Mesendoderm (in vitro differentiated cells): ENCODE measurements at regions not wholly inside any gene's neighbourhood (a gene's known extent, or its start where the extent isn't known, plus 50 kb on each side); places are given as distances from the start of the nearest gene placed in this dataset.

Source experiments
- DNase-seq: peaks from one replicate; pipeline ENCODE4 v3.0.0; 2013
- H2AK5ac ChIP-seq: 2 replicates; pipeline ENCODE4 v1.6.1; 2013; ENCODE audit warnings: low read length, inconsistent platforms
- H2BK120ac ChIP-seq: 2 replicates; pipeline ENCODE4 v1.6.1; 2013; ENCODE audit warnings: low read depth, mild to moderate bottlenecking, low read length, moderate library complexity, mixed read lengths
- H2BK15ac ChIP-seq: replicated peaks from 2 replicates; pipeline ENCODE4 v1.6.1; 2013; ENCODE audit warnings: low read depth, mild to moderate bottlenecking, moderate library complexity
- H2BK5ac ChIP-seq: 2 replicates; pipeline ENCODE4 v1.6.1; 2013; ENCODE audit warnings: low read length, inconsistent platforms
- H3K18ac ChIP-seq: 2 replicates; pipeline ENCODE4 v1.6.1; 2013; ENCODE audit warnings: mild to moderate bottlenecking, low read length, mixed read lengths
- H3K23ac ChIP-seq: one replicate; pipeline ENCODE4 v1.6.1; 2013; ENCODE audit warnings: low read length
- H3K27ac ChIP-seq: 2 replicates; pipeline ENCODE4 v1.5.1; 2013; ENCODE audit warnings: low read depth, mild to moderate bottlenecking, inconsistent platforms, low read length, moderate library complexity
- H3K27me3 ChIP-seq: 2 replicates; pipeline ENCODE4 v1.6.1; 2013; ENCODE audit warnings: low read length, control low read depth, mild to moderate bottlenecking, inconsistent platforms; ENCODE audit not compliant: insufficient read depth, poor library complexity
- H3K36me3 ChIP-seq: 2 replicates; pipeline ENCODE4 v1.6.1; 2013; ENCODE audit warnings: low read length, inconsistent platforms; ENCODE audit not compliant: control insufficient read depth, insufficient read depth
- H3K4ac ChIP-seq: one replicate; pipeline ENCODE4 v1.6.1; 2013; ENCODE audit warnings: low read depth, mild to moderate bottlenecking, low read length, moderate library complexity
- H3K4me1 ChIP-seq: 2 replicates; pipeline ENCODE4 v1.6.1; 2013; ENCODE audit warnings: low read depth, low read length, inconsistent platforms; ENCODE audit not compliant: control insufficient read depth
- H3K4me2 ChIP-seq: 2 replicates; pipeline ENCODE4 v1.6.1; 2013; ENCODE audit warnings: low read length
- H3K4me3 ChIP-seq: 2 replicates; pipeline ENCODE4 v1.5.1; 2013; ENCODE audit warnings: mild to moderate bottlenecking, low read length
- H3K56ac ChIP-seq: one replicate; pipeline ENCODE4 v1.6.1; 2013; ENCODE audit warnings: low read length
- H3K79me1 ChIP-seq: 2 replicates; pipeline ENCODE4 v1.6.1; 2013; ENCODE audit warnings: low read length, inconsistent platforms
- H3K79me2 ChIP-seq: 2 replicates; pipeline ENCODE4 v1.6.1; 2013; ENCODE audit warnings: mild to moderate bottlenecking, low read length; ENCODE audit not compliant: control insufficient read depth, insufficient read depth
- H3K9ac ChIP-seq: 2 replicates; pipeline ENCODE4 v1.6.1; 2013; ENCODE audit warnings: low read length, inconsistent platforms
- H4K5ac ChIP-seq: one replicate; pipeline ENCODE4 v1.6.1; 2013; ENCODE audit warnings: low read length
- H4K8ac ChIP-seq: one replicate; pipeline ENCODE4 v1.6.1; 2013; ENCODE audit warnings: low read depth, mild to moderate bottlenecking, control low read depth, low read length, moderate library complexity
- WGBS: extraction: QIAGEN DNeasy Blood & Tissue Kit; methylation state at CpG from one replicate; pipeline ENCODE4 v1.1.7; 2013; ENCODE audit warnings: low lambda C conversion rate, missing lambda C conversion rate; ENCODE audit not compliant: insufficient coverage; ENCODE audit errors: extremely low coverage; 5-methylcytosine and 5-hydroxymethylcytosine counted together

DNA sequence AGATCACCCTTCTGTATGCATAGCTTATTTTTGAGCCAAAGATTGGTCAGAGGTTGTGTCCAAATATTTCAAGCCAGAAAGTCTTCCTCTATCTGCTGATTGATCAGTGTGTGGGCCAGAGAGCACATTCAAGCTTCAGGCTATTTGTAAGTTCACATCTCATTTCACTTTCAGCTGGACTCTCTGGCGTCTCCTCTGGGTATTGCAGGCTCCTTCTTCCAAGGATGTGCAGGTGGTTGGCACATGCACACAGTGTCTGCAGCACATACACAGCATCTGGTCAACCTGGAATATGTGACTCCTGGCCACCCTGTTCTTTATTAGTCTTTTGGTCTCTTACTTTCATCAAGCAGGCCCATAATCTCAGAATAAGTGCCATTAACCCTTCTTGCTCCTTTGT lies 516.1 kb downstream of the ANXA1 start:
- DNase-seq: peak; percentile 15
- Histone ChIP-seq H3K4me3 (no peak overlapping the region), H2AK5ac (no peak overlapping the region), H2BK15ac (no peak overlapping the region), H3K79me2 (no peaks in the 10 kb centered on the region), H3K4ac (no peak overlapping the region), H2BK5ac (no peak overlapping the region), H3K4me1 (no peaks in the 10 kb centered on the region), H3K9ac (no peak overlapping the region), H3K27ac (no peak overlapping the region), H3K56ac (no peak overlapping the region), H3K4me2 (no peak overlapping the region), H4K8ac (no peak overlapping the region), H4K5ac (no peak overlapping the region), H3K23ac (no peak overlapping the region), H3K36me3 (no peaks in the 10 kb centered on the region), H3K27me3 (no peaks in the 10 kb centered on the region), H2BK120ac (no peak overlapping the region), H3K18ac (no peak overlapping the region), H3K79me1 (no peaks in the 10 kb centered on the region)
- no CpG with 5 or more reads among the region's 1 CpG for WGBS

GRCh38 chr9:73680831-73681230 lies 529.2 kb downstream of the ANXA1 start:
- DNase-seq: peak; percentile 27
- Histone ChIP-seq H2AK5ac (no peak overlapping the region), H3K23ac (no peak overlapping the region), H3K4ac (no peak overlapping the region), H3K4me2 (no peak overlapping the region), H3K18ac (no peak overlapping the region), H3K27ac (no peak overlapping the region), H3K79me1 (no peaks in the 10 kb centered on the region), H2BK15ac (no peak overlapping the region), H4K8ac (no peak overlapping the region), H4K5ac (no peak overlapping the region), H3K36me3 (no peaks in the 10 kb centered on the region), H3K4me3 (no peak overlapping the region), H3K27me3 (no peaks in the 10 kb centered on the region), H2BK120ac (no peak overlapping the region), H2BK5ac (no peak overlapping the region), H3K79me2 (no peaks in the 10 kb centered on the region), H3K9ac (no peak overlapping the region), H3K4me1 (no peaks in the 10 kb centered on the region), H3K56ac (no peak overlapping the region)
- WGBS: no CpG with 5 or more reads among the region's 6 CpGs

- Histone ChIP-seq H2BK15ac (no peak overlapping the region), H4K8ac (no peak overlapping the region), H4K5ac (no peak overlapping the region), H3K9ac (no peak overlapping the region), H3K4ac (no peak overlapping the region), H3K56ac (no peak overlapping the region), H3K79me1 (no peaks in the 10 kb centered on the region), H3K79me2 (no peaks in the 10 kb centered on the region), H3K27ac (no peak overlapping the region), H3K23ac (no peak overlapping the region), H2BK120ac (no peak overlapping the region), H3K18ac (no peak overlapping the region), H2AK5ac (no peak overlapping the region), H3K4me3 (no peak overlapping the region), H3K36me3 (no peaks in the 10 kb centered on the region), H3K4me2 (no peak overlapping the region), H3K4me1 (no peaks in the 10 kb centered on the region), H3K27me3 (no peaks in the 10 kb centered on the region), H2BK5ac (no peak overlapping the region)
- DNase-seq: no peak
Measured at GRCh38 chr9:73682789-73683188, 531.1 kb downstream of the ANXA1 start.

DNA sequence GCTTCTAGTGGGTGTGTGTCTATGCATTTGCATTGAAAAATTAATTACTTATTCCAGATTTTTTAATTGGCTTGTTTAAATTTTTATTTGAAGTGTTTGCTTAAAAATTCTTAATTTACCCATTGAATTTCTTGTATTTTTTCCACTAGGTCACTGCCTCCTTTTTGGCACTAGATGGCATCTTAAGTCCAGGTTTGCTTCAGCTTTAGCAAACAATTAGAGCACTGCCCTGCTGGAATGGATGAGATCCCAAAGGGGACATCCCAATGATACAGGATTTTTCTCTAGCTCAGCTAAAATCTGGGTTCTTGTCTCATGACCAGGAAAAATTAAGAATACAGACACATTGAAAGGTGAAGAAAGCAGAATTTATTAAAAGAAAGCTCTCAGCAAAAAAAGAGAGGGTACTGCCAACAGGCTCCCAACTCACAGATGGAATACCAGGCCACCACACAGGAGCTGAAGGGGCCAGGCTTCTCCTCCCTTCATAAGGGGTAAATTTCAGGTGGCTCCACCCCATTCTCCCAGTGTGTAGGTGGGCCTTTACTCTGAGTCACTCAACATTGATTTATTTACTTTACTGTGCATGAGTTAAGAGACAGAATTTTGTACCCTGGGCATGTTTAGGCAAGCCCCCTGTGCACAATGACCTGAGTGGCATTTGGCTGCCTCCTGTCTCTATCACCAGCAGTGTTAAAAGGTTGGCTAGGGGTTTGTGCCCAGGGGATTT lies 532.4 kb downstream of the ANXA1 start:
- H3K27ac ChIP-seq: no peak overlapping the region
- H3K36me3 ChIP-seq: no peaks in the 10 kb centered on the region
- H3K9ac ChIP-seq: no peak overlapping the region
- H2BK15ac ChIP-seq: no peak overlapping the region
- no peak overlapping the region for H3K4me3 ChIP-seq
- no peak overlapping the region for H3K18ac ChIP-seq
- no peak overlapping the region for H3K4ac ChIP-seq
- H3K23ac ChIP-seq: no peak overlapping the region
- no peak overlapping the region for H4K8ac ChIP-seq
- H3K79me2 ChIP-seq: no peaks in the 10 kb centered on the region
- no peak overlapping the region for H4K5ac ChIP-seq
- H3K27me3 ChIP-seq: no peaks in the 10 kb centered on the region
- peak overlapping the region; percentile 30 for H3K56ac ChIP-seq
- no peak overlapping the region for H2AK5ac ChIP-seq
- no peaks in the 10 kb centered on the region for H3K4me1 ChIP-seq
- no peaks in the 10 kb centered on the region for H3K79me1 ChIP-seq
- DNase-seq: peak; percentile 68
- H3K4me2 ChIP-seq: no peak overlapping the region
- H2BK120ac ChIP-seq: no peak overlapping the region
- H2BK5ac ChIP-seq: no peak overlapping the region

GRCh38 chr9:73684601-73685000 lies 532.9 kb downstream of the ANXA1 start:
- no peak overlapping the region for H3K18ac ChIP-seq
- H4K5ac ChIP-seq: no peak overlapping the region
- no peaks in the 10 kb centered on the region for H3K36me3 ChIP-seq
- no peak overlapping the region for H2BK5ac ChIP-seq
- H3K4me3 ChIP-seq: no peak overlapping the region
- H3K4ac ChIP-seq: no peak overlapping the region
- H2BK15ac ChIP-seq: no peak overlapping the region
- peak; percentile 8 for DNase-seq
- H3K27me3 ChIP-seq: no peaks in the 10 kb centered on the region
- H3K4me1 ChIP-seq: no peaks in the 10 kb centered on the region
- peak overlapping the region; percentile 30 for H3K56ac ChIP-seq
- H2AK5ac ChIP-seq: no peak overlapping the region
- WGBS: no CpG with 5 or more reads among the region's 3 CpGs
- no peaks in the 10 kb centered on the region for H3K79me2 ChIP-seq
- no peak overlapping the region for H2BK120ac ChIP-seq
- H3K27ac ChIP-seq: no peak overlapping the region
- no peak overlapping the region for H3K4me2 ChIP-seq
- H3K9ac ChIP-seq: no peak overlapping the region
- no peak overlapping the region for H3K23ac ChIP-seq
- no peak overlapping the region for H4K8ac ChIP-seq
- H3K79me1 ChIP-seq: no peaks in the 10 kb centered on the region

DNA sequence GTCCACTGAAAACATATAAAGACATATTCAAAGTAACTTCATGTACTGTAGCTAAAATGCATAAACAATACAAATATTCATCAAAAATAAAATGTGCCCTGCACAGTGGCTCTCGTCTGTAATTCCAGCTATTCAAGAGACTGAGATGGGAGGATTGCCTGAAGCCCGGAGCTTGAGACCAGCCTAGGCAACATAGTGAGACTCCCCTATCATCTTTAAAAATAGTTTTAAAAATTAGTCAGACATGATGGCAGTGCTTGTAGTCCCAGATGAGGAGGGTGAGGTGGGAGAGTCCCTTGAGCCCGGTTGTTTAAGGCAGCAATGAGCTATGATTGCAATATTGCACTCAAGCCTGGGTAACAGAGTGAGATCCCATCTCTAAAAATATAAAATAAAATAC lies 534.1 kb downstream of the ANXA1 start:
- no peaks in the 10 kb centered on the region for H3K27me3 ChIP-seq
- no peak overlapping the region for H4K5ac ChIP-seq
- no peak overlapping the region for H2AK5ac ChIP-seq
- H3K27ac ChIP-seq: no peak overlapping the region
- no peaks in the 10 kb centered on the region for H3K36me3 ChIP-seq
- no peak overlapping the region for H3K4me2 ChIP-seq
- no peak overlapping the region for H3K56ac ChIP-seq
- H3K4ac ChIP-seq: no peak overlapping the region
- no peak overlapping the region for H2BK5ac ChIP-seq
- H2BK15ac ChIP-seq: no peak overlapping the region
- no peaks in the 10 kb centered on the region for H3K79me2 ChIP-seq
- no peak overlapping the region for H3K4me3 ChIP-seq
- no peak overlapping the region for H4K8ac ChIP-seq
- H3K23ac ChIP-seq: no peak overlapping the region
- H3K9ac ChIP-seq: no peak overlapping the region
- H3K4me1 ChIP-seq: no peaks in the 10 kb centered on the region
- no CpG with 5 or more reads among the region's 3 CpGs for WGBS
- no peak for DNase-seq
- no peak overlapping the region for H2BK120ac ChIP-seq
- peak overlapping the region; percentile 39 for H3K18ac ChIP-seq
- no peaks in the 10 kb centered on the region for H3K79me1 ChIP-seq
